OCI-LY7 (cell line): ENCODE measurements at regions not wholly inside any gene's neighbourhood (a gene's known extent, or its start where the extent isn't known, plus 50 kb on each side); places are given as distances from the start of the nearest gene placed in this dataset.

ENCODE experiments used
- BruUV-seq: library from RNA; stranded (reverse); fragments of 400-500 nt; replicated peaks from 2 replicates; lab custom pipeline; 2021; lab: Mats Ljungman, UMichigan
- CTCF ChIA-PET: fragments of 300-600 bp; sonication (Branson Sonifier 250); formaldehyde crosslinking; loops from one replicate; lab custom pipeline; 2022; ENCODE audit warnings: antibody characterized with exemption; ENCODE audit not compliant: unreplicated experiment; lab: Charles Lee
- POLR2A ChIA-PET: fragments of 300-600 bp; sonication (Branson Sonifier 250); formaldehyde crosslinking; loops from one replicate; lab custom pipeline; 2022; ENCODE audit warnings: antibody characterized with exemption; lab: Charles Lee
- DNase-seq: peaks from one replicate; pipeline ENCODE4 v3.0.0-alpha.2; 2015; ENCODE audit warnings: low spot score
- H2AFZ ChIP-seq: fragments of 200-600 bp; sonication (generic), shearing (Covaris generic); 2 replicates; pipeline ENCODE4 v1.6.1; 2014; ENCODE audit warnings: mild to moderate bottlenecking, antibody characterized with exemption, low read length, moderate library complexity
- H3K27ac ChIP-seq: fragments of 200-600 bp; sonication (generic); 2 replicates; pipeline ENCODE4 v1.5.1; 2014; ENCODE audit warnings: mixed run types, low read depth, mild to moderate bottlenecking, moderate library complexity, low read length, inconsistent platforms; ENCODE audit not compliant: poor library complexity, severe bottlenecking
- H3K36me3 ChIP-seq: fragments of 200-600 bp; sonication (generic); 2 replicates; pipeline ENCODE4 v1.6.1; 2014; ENCODE audit warnings: mild to moderate bottlenecking, antibody characterized with exemption, low read length, moderate library complexity, mixed read lengths; ENCODE audit not compliant: insufficient read depth
- H3K4me1 ChIP-seq: fragments of 200-600 bp; sonication (generic); 2 replicates; pipeline ENCODE4 v1.5.1; 2014; ENCODE audit warnings: mild to moderate bottlenecking, low read length; ENCODE audit not compliant: insufficient read depth, poor library complexity, severe bottlenecking
- H3K4me2 ChIP-seq: fragments of 200-600 bp; sonication (generic); 2 replicates; pipeline ENCODE4 v1.6.1; 2014; ENCODE audit warnings: mild to moderate bottlenecking, low read length
- H3K4me3 ChIP-seq: fragments of 200-600 bp; sonication (generic); 2 replicates; pipeline ENCODE4 v1.5.1; 2014; ENCODE audit warnings: mild to moderate bottlenecking, low read depth, low read length; ENCODE audit not compliant: poor library complexity, severe bottlenecking
- H3K79me2 ChIP-seq: fragments of 200-600 bp; sonication (generic); 2 replicates; pipeline ENCODE4 v1.6.1; 2016; ENCODE audit warnings: low read depth, mild to moderate bottlenecking, low read length, moderate library complexity, mixed read lengths; ENCODE audit not compliant: insufficient read depth
- H3K9me2 ChIP-seq: fragments of 200-600 bp; sonication (generic); 2 replicates; pipeline ENCODE4 v1.6.1; 2016; ENCODE audit warnings: mild to moderate bottlenecking, low read length, mixed read lengths; ENCODE audit not compliant: insufficient read depth
- H3K9me3 ChIP-seq: fragments of 200-600 bp; sonication (generic); 2 replicates; pipeline ENCODE4 v1.6.1; 2014; ENCODE audit warnings: mild to moderate bottlenecking, mixed run types, low read length, mixed read lengths
- H4K20me1 ChIP-seq: fragments of 200-600 bp; sonication (generic); 2 replicates; pipeline ENCODE4 v1.6.1; 2014; ENCODE audit warnings: mild to moderate bottlenecking, antibody characterized with exemption, low read length, moderate library complexity, mixed read lengths; ENCODE audit not compliant: insufficient read depth
- EZH2phosphoT487 ChIP-seq: fragments of 200-600 bp; sonication (generic); IDR thresholded peaks from 2 replicates; pipeline ENCODE4 v1.6.1; 2018; ENCODE audit warnings: low read depth, borderline replicate concordance, mild to moderate bottlenecking, mixed run types, antibody characterized with exemption, low read length, moderate library complexity, mixed read lengths
- intact Hi-C: fragments of 100-400 bp; cut with micrococcal nuclease; formaldehyde crosslinking; loops from one replicate; pipeline ENCODE4 v1.10.0; 2022; ENCODE audit not compliant: unreplicated experiment
- TF ChIP-seq, protein P1 (sequence below): fragments of 200-600 bp; sonication (generic); conservative IDR thresholded peaks from 2 replicates; pipeline ENCODE4 v1.5.1; 2014; ENCODE audit warnings: mild to moderate bottlenecking, antibody characterized with exemption, low read length, moderate library complexity, mixed read lengths

DNA sequence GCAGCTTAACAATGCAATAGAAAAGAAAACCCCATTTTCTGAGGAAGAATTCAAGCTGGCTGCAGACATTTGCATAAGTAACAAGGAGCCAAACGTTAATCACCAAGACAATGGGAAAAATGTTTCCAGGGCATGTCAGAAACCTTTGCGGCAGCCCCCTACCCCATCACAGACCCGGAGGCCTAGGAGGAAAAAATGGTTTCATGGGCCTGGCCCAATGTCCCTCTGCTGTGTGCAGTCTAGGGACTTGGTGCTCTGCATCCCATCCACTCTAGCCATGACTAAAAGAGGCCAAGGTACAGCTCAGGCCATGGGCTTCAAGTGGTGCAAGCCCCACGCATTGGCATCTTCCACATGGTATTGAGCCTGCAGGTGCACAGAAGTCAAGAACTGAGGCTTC, 147.0 kb upstream of the NR3C2 start:
- Histone ChIP-seq H3K4me2 (no peak overlapping the region), H3K27ac (no peak overlapping the region), H3K36me3 (no peaks in the 10 kb centered on the region), H3K4me1 (no peaks in the 10 kb centered on the region), H2AFZ (no peak overlapping the region), H3K9me3 (no peaks in the 10 kb centered on the region), H4K20me1 (no peaks in the 10 kb centered on the region), H3K9me2 (no peaks in the 10 kb centered on the region), H3K4me3 (no peak overlapping the region), H3K79me2 (no peaks in the 10 kb centered on the region)
- intact Hi-C loops: no loop called here
- DNase-seq: no peak
- POLR2A ChIA-PET: no interaction called here
- BruUV-seq: no TSS peak
- TF ChIP-seq EZH2phosphoT487: no peak
- TF ChIP-seq, protein P1, sequence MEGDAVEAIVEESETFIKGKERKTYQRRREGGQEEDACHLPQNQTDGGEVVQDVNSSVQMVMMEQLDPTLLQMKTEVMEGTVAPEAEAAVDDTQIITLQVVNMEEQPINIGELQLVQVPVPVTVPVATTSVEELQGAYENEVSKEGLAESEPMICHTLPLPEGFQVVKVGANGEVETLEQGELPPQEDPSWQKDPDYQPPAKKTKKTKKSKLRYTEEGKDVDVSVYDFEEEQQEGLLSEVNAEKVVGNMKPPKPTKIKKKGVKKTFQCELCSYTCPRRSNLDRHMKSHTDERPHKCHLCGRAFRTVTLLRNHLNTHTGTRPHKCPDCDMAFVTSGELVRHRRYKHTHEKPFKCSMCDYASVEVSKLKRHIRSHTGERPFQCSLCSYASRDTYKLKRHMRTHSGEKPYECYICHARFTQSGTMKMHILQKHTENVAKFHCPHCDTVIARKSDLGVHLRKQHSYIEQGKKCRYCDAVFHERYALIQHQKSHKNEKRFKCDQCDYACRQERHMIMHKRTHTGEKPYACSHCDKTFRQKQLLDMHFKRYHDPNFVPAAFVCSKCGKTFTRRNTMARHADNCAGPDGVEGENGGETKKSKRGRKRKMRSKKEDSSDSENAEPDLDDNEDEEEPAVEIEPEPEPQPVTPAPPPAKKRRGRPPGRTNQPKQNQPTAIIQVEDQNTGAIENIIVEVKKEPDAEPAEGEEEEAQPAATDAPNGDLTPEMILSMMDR: no peak
- CTCF ChIA-PET: no interaction called here

DNA sequence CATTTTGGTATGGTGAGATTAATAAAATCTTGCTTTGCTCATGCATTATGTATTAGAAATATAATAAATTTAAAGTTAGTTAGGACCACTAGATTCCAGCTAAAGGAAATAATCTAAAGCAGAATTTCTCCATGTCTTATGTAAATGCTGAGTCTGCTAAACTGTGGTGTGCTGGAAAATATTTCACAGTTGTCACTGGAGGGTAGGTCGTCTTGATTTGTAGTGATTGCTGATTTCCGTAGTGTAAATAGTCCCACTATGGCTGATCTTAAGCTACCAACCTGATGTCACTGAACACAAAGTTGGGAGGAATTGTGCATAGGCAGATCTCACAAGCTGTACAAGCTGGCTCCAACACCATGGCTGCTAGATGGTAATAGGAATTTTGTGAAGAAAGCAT, 133.4 kb upstream of the NR3C2 start:
- no TSS peak for BruUV-seq
- TF ChIP-seq, protein P1: no peak
- no peak for TF ChIP-seq EZH2phosphoT487
- H3K79me2 ChIP-seq: no peaks in the 10 kb centered on the region
- ChIA-PET POLR2A (interaction anchor here (0.6 kb wide), 2 partner anchors 10 to 73 kb away, joined by 4 to 9 read pairs; no protein-coding TSS in a partner anchor), CTCF (no interaction called here)
- H3K4me2 ChIP-seq: no peak overlapping the region
- no peak overlapping the region for H2AFZ ChIP-seq
- H3K27ac ChIP-seq: no peak overlapping the region
- no peaks in the 10 kb centered on the region for H3K36me3 ChIP-seq
- no peaks in the 10 kb centered on the region for H3K9me2 ChIP-seq
- H4K20me1 ChIP-seq: no peaks in the 10 kb centered on the region
- H3K9me3 ChIP-seq: no peaks in the 10 kb centered on the region
- no peak for DNase-seq
- no peaks in the 10 kb centered on the region for H3K4me1 ChIP-seq
- intact Hi-C loops: no loop called here
- H3K4me3 ChIP-seq: no peak overlapping the region

DNA sequence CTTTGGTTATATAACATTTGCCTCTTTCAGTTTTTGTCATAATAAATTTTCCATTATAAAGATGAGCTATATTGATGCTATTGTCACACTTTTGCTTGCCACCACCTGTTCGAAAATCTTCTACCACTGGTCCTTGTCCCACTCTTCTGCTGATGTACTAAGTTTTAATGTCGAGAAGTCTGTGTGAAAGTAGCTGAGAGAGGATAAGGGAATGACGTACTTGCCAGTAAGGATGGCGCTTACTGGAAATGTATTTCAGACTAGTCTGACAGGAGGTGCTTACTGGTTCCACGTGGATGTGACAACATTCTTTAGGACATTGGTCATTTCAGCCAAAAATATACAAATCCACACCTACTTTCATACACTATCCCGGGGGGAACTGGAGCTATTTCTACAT, 132.7 kb upstream of the NR3C2 start:
- Histone ChIP-seq H2AFZ (no peak overlapping the region), H3K4me1 (no peaks in the 10 kb centered on the region), H4K20me1 (no peaks in the 10 kb centered on the region), H3K27ac (no peak overlapping the region), H3K9me2 (no peaks in the 10 kb centered on the region), H3K4me3 (no peak overlapping the region), H3K9me3 (no peaks in the 10 kb centered on the region), H3K4me2 (no peak overlapping the region), H3K79me2 (no peaks in the 10 kb centered on the region), H3K36me3 (no peaks in the 10 kb centered on the region)
- CTCF ChIA-PET: no interaction called here
- TF ChIP-seq EZH2phosphoT487: no peak
- TF ChIP-seq, protein P1: no peak
- BruUV-seq: no TSS peak
- POLR2A ChIA-PET: interaction anchor here (0.6 kb wide), 1 partner anchor 74 kb away, joined by 9 read pairs; no protein-coding TSS in a partner anchor
- intact Hi-C loops: no loop called here
- no peak for DNase-seq
